ENCODE measurements at regions not wholly inside any gene's neighbourhood (a gene's known extent, or its start where the extent isn't known, plus 50 kb on each side); places are given as distances from the start of the nearest gene placed in this dataset.
"Not testable (repeated sequence)": the region's sequence is repeated elsewhere in the genome, so short reads cannot be mapped to it uniquely, and the experiment has no call there.

DNA sequence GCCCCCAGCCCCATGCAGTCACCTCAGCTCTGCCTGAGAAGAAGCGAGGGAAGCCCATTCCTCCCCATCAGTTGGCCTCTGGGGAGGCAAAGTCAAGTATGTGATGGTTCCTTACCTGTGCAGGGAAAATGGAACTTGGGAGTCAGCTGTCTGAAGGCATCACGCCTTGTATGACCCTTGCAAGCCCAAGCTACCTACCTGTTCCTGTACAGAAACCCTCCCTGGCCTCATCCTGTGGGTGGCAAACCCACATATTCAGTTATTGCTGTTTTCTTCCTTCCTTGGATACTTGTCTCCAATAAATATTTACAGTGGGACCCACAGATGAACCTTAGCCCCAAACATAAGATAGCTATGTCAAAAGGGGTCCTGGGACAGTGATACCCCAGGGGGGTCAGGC lies 92.2 kb upstream of the MLN start:
- no peak for DNase-seq (ENCODE audit: low read depth in 3 of 3, low spot score in 1 of 3)

- DNase-seq (ENCODE audit: low read depth in 3 of 3, low spot score in 1 of 3): no peak
These were observed 91.5 kb upstream of the MLN start for GRCh38 chr6:33895296-33895695.

DNA sequence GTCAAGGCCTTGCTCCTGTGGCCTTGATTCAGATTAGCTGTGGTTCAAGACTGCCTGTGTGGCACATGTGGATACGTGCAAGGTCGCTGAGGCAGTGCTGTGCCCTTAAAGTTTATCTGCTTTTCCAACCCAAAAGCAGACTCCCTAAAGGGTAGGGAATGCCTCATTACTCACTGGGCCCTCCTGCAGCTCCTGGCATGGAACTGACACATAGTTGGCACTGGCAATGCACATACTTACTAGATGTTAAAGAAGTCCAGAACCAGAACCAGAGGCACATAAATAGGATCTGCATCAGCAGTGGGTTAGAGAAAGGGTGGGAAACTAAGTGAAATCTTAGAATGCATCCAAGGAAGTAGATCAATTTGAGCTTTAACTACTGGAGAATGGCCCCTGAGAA lies 90.6 kb upstream of the MLN start:
- DNase-seq (ENCODE audit: low read depth in 3 of 3, low spot score in 1 of 3): no peak

DNA sequence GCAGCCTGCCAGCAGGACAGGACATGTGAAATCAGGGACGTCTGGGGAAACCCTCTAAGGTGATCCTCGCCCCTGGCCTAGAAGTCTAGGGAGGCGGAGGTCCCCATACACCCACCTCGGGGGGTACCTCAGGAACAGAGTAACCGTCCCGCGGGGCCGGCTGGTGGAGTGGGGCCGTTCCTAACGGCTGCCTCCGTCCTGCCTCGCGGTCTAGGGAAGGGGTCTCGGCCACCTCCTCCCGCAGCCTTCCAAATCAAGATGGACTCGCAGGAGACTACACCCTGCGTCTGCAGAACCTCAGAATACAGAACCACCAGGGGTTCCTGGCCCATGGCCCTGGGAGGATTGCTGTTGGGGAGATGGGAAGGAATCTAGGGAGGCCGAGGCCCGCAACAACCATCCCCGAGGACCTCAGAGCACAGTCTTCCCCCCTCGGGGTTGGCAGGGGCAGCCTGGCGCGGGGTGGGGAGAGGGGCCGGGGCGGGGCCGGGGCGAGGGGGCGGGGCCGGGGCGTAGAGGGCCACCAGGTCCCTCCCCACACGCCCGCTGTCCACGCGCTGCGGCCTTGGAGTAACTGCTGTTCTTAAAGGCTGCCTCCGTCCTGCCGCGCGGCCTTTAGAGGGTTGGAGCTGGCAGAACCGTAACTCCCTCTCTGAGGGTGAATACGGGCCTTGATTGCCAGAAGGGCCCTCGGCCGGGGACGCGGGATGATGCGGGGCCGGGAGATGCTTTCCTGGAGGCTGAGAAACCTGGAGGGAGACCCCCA lies 89.0 kb upstream of the MLN start:
- DNase-seq (ENCODE audit: low read depth in 3 of 3, low spot score in 1 of 3): no peak

DNA sequence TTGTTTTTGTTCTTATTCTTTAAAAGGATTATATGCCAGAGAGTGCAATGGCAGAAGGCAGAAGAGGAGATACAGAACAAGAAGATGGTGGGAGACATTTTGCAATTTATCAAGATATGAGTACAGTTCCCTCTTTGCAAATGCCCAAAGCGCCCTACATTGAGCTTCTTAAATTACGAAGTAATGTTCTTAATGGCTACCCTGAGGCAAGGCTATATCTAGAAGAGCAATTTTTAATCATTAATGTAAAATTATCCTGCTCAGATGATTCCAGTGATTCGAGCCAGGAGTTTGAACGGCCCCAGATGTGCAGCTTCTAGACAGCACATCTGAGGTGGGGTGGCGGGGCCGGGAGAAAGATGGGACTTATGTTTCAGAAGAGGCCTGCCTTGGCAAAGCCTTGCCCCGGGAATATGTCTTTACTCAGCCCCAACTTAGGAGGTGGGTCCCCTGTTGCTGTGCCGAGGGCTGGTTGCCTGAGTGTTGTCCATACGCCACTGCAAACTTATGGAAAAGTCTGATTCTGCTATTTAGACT lies 84.9 kb upstream of the MLN start:
- no peak for DNase-seq (ENCODE audit: low read depth in 3 of 3, low spot score in 1 of 3)

DNA sequence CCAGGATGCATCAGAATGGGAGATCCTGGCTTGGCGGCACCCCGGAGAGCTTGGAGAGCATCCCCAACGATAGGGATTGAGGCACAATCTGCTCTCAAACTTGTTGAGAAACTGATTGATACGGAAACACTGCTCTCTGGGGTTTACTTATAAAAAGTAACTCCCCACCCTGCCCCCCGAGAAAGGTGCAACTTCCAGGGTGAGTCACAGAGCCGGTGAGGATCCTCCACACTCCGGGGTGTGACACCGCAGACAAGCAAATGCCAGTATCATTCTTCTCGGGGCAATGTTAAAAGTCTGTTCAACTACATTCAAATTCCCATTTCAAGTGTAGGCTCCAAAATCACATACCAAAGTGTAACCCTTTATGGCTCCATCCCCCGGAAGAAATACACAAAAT lies 84.4 kb upstream of the MLN start:
- no peak for DNase-seq (ENCODE audit: low read depth in 3 of 3, low spot score in 1 of 3)

DNA sequence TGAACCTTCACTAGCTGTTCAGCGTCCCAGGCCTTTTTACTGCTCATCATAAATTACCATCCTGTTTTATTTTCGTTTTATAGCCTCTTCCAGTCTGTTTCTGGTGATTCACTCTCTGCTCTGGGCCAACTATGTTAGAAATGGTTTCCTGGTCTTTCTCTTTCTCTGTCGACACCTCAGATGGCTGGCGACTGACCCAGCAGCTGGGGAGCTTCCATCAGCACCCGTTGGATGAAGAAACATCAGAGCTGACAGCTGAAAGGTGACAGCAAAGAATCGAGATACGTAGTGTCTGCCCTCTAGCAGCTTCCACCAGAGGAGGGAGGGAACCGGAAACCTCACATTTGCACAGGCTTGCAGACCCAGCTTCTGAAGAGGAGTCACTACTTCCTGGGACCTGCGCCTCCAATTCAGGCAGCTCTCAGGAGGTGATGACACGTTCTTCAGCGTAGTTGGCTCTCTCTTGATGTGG lies 82.9 kb upstream of the MLN start:
- DNase-seq (ENCODE audit: low read depth in 3 of 3, low spot score in 1 of 3): no peak

DNA sequence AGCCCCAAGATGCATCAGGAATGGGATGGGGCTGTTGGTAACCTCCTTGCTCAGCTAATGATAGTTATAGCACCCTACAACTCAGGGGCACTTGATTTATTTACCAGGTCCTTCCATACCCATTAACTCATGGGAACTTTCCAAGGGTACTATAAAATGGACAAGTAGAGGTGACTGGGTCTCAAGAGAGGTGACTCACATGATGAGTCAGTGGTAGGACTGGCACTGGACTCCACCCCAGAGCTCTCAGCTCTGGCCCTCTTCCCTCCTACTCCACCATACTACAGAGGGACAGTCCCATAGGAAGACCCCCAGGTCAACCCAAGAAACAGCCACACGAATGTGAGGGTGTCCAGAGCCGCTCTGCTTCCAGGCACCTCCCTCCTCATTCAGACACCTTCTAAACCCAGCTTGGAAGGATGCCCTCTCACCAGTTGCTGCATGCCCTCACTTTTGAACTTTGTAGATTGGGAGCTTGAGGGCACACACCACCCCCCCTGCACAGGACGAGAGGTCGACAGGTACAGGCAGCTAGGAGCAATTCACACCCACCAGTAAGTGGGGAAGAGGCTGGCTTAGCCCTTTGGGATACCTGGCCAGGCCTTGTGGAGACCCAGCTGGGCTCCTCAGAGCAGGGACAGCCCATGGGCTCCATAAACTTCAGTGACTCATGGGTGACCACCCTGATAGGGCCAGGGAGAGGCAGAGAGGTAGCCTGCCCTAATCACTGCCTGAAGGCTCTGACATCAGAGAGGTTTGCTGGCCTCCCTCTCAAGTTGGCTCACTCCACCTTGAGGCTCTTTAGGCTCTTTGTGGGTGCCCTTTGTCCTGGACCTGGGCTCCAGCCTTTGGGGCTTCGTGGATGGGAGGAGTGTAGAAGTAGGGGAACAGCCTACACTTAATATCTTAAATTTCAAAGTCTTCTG lies 81.6 kb upstream of the MLN start:
- DNase-seq (ENCODE audit: low read depth in 3 of 3, low spot score in 1 of 3): no peak

DNA sequence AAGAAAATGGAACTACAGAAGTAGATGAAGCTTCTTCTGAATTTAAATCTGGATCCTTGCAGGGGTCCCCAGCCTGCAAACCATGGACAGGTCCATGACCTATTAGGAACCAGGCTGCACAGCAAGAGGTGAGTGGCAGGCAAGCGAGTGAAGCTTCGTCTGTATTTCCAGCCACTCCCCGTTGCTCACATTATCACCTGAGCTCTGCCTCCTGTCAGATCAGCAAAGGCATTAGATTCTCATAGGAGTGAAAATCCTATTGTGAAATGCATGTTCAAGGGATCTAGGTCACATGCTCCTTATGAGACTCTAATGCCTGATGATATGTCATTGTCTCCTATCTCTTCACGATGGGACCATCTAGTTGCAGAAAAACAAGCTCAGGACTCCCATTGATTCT lies 79.8 kb upstream of the MLN start:
- not testable (repeated sequence) for DNase-seq (ENCODE audit: low read depth in 3 of 3, low spot score in 1 of 3)

DNA sequence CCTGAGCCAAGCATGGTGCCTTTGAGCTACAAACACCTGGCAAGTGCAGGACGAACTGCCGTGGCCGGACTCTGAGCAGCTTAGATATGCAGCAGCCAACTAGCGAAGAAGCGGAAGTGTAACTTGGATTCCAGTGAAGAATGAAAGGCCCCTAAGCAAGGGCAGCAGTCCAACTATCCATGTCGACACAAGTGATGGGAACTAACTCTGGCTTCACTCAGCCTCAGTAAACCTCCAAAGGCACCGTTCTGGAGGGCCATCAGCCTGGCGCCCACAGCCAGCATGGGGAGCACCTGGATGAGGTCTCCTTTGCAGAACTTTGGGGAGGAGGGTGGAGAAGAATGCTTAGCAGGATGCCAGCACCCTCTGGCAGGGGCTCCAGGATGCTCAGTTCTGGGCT lies 78.4 kb upstream of the MLN start:
- DNase-seq (ENCODE audit: low read depth in 3 of 3, low spot score in 1 of 3): no peak

GRCh38 chr6:33880766-33881165 lies 77.0 kb upstream of the MLN start:
- DNase-seq (ENCODE audit: low read depth in 3 of 3, low spot score in 1 of 3): no peak

DNA sequence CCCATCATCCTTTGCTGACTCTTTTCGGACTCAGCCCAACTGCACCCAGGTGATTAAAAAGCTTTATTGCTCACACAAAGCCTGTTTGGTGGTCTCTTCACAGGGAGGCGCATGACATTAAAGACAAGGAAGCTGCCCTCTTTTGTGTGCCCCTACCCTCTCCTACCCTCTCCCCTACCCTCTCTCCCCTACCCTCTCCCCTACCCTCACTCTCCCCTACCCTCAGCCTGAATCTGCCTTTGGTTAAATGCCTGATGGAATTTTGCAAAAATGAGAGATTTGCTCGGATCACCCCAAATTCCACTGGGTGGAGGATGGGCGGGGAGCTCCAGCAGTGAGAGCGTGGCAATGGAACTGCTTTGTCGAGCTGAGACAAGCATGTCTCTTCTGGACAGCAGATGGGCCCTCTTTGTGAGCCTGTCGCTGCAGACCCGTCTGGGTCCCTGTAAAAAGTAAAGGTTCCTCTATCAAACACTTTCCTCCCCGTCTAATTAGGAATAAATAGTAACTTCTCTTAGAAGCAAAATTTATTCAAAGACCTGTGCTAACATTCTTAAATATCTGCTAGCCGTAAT lies 76.4 kb upstream of the MLN start:
- no peak for DNase-seq (ENCODE audit: low read depth in 3 of 3, low spot score in 1 of 3)

DNA sequence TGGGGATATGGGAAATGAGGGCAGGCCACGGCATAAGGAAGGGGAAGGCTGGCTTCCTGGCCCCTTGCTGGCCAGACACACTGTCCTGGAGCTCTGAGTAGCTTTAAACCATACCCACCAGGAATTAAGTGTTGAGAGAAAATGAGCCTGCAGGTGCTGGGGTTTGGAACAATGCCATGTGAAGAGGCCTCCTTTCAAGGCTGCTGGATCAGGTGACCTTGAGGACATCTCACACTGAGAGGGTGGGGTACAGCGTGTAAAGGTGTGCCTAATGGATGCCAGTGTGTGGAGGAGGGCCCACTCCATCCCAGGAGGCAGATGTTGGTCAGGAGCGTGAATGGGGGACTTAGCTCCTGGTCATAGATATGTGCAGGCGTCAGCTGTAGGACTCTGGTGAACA lies 74.8 kb upstream of the MLN start:
- DNase-seq (ENCODE audit: low read depth in 3 of 3, low spot score in 1 of 3): no peak

- no peak for DNase-seq (ENCODE audit: low read depth in 3 of 3, low spot score in 1 of 3)
These were observed 74.3 kb upstream of the MLN start for GRCh38 chr6:33877982-33878535.

- DNase-seq (ENCODE audit: low read depth in 3 of 3, low spot score in 1 of 3): no peak
These were observed 71.9 kb upstream of the MLN start for GRCh38 chr6:33875696-33876095.

GRCh38 chr6:33875141-33875581 lies 71.4 kb upstream of the MLN start:
- DNase-seq (ENCODE audit: low read depth in 3 of 3, low spot score in 1 of 3): no peak

- no peak for DNase-seq (ENCODE audit: low read depth in 3 of 3, low spot score in 1 of 3)
These were observed 70.4 kb upstream of the MLN start for GRCh38 chr6:33874136-33874760.

GRCh38 chr6:33872761-33873160 lies 69.0 kb upstream of the MLN start:
- DNase-seq (ENCODE audit: low read depth in 3 of 3, low spot score in 1 of 3): no peak

DNA sequence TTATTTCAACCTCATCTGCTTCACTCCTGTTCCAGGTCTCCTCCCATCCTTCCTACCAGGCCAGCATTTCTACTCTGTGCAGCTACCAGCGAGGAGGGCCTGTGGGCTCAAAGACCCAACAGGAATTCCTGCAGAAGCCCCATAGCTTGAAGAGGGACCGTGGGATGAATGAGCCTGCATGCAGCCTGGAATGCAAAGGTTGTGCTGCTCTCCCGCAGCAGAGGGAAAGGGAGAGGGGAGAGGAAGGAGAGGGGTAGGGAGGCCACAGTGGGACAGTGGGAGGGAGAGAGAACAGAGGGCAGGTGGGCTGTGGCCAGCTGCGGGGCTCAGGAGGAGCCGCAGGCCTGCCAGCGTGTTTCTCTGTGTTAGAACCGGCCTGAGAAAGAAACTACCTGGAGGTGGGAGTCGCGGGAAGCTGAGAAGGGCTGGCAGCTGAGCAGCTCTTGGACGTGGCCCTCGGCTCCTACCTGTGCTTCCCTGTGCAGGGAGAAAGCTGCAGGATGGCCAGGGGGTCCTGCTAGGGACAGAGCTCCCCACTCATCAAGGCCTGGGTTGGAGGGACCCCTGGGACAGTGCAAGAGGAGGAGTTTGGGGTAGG lies 66.1 kb upstream of the MLN start:
- DNase-seq (ENCODE audit: low read depth in 3 of 3, low spot score in 1 of 3): no peak

DNA sequence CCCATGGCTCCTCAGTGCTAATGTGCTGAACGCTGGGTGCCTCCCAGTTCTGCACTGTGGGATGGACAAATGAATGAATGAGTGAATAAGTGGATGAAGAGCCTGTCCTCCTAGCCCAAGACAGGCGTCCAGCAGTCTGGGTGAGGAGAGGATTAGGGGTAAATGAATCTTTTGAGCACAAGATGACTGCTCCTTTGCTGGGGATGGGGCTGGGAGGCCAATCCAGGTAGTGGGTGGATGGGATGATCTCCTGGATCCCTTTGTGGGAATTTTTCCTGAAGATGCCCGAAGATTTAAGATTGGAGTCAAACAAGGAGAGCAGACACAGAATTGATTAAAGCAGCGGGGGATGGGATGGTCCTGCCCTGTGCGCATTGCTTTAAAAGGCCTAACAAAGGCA lies 65.3 kb upstream of the MLN start:
- no peak for DNase-seq (ENCODE audit: low read depth in 3 of 3, low spot score in 1 of 3)

Data from stimulated activated CD4-positive, alpha-beta T cell treated with anti-CD3 and anti-CD28 coated beads, TNF-alpha, amount 100 ng/mL, for 1 hour (primary cell).